ENCODE measurements at regions not wholly inside any gene's neighbourhood (a gene's known extent, or its start where the extent isn't known, plus 50 kb on each side); places are given as distances from the start of the nearest gene placed in this dataset.
A peak's percentile ranks its signal among the peaks of the same experiment; 100 is the strongest.

DNA sequence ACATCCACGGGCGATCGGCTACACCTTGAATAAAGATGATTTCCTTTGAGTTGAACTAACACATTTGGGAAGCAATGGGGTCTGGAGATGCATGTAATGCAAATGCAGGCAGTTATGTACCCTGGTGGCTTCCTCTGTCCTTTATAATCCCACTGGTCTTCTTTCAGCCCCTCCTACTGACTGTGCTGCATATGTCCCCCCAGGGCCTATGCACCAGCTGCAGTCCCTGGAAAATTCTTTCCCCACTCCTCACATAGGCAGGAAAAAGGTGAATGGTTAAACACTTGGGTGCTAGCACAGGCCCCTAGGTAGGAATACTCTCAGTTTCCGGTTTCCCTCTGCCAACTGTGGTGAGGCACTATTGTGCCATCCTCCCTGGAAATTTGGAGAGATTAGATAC, 294.8 kb upstream of the SOX5 start:
- 94 to 96% methylated on average over 4 of the region's 4 CpGs for WGBS, 2 donors
- Histone ChIP-seq H3K27me3 (ENCODE audit: control insufficient read depth in 3 of 3, insufficient read depth in 3 of 3, low read length in 2 of 3) (no peaks in the 10 kb centered on the region), H3K36me3 (ENCODE audit: control insufficient read depth in 4 of 4, insufficient read depth in 4 of 4, low read length in 4 of 4) (no peaks in the 10 kb centered on the region), H3K9me3 (ENCODE audit: control insufficient read depth in 4 of 4, insufficient read depth in 3 of 4, low read length in 3 of 4) (no peaks in the 10 kb centered on the region), H3K9ac (ENCODE audit: insufficient read depth in 1 of 2, low read length in 2 of 2) (no peak overlapping the region), H3K27ac (ENCODE audit: low read depth in 1 of 2, low read length in 1 of 2) (no peak overlapping the region), H3K4me3 (no peak overlapping the region), H3K4me1 (ENCODE audit: control insufficient read depth in 5 of 5, insufficient read depth in 5 of 5, low read length in 5 of 5) (peaks cover 0 to 6% (median 0%) of the 10 kb centered on the region in 5 donors)
- no peak for TF ChIP-seq CTCF (IDR thresholded peaks at IDR 0.05; ENCODE audit: control extremely low read depth, extremely low read depth)
- DNase-seq (no peak), ATAC-seq (ENCODE audit: insufficient read depth, low FRiP score) (no peak)

DNA sequence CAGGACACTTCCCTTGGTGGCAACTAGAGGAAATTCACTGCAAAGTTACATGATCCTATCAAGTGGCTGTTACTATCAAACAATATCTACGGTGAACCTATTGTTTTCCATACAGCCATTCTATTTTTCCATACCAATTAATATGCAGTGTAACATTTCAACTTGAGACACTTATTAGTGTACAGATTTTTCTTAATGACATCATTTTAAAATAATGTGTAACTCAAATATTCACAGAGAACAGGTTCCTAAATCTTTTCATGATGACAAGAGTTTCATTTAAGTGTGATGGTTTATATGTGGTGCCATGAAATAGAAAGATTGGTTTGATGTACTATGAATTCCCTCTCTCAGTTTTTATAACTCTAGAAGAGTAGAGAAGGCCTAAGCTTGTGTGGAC, 291.2 kb upstream of the SOX5 start:
- ATAC-seq (ENCODE audit: insufficient read depth, low FRiP score), result no peak
- 79 to 80% methylated on average over 1 of the region's 1 CpG for WGBS, 2 donors

GRCh38 chr12:24233519-24234246, 284.2 kb upstream of the SOX5 start:
- H3K4me3 ChIP-seq, result no peak overlapping the region
- no peaks in the 10 kb centered on the region for H3K9me3 ChIP-seq (ENCODE audit: control insufficient read depth in 4 of 4, insufficient read depth in 3 of 4, low read length in 3 of 4)
- TF ChIP-seq CTCF (IDR thresholded peaks at IDR 0.05; ENCODE audit: control extremely low read depth, extremely low read depth), result no peak
- DNase-seq (peak in 2 of 3 donors; percentile 13 to 17), ATAC-seq (ENCODE audit: insufficient read depth, low FRiP score) (no peak)
- peaks cover 0 to 10% (median 1%) of the 10 kb centered on the region in 5 donors for H3K4me1 ChIP-seq (ENCODE audit: control insufficient read depth in 5 of 5, insufficient read depth in 5 of 5, low read length in 5 of 5)
- no peak overlapping the region for H3K9ac ChIP-seq (ENCODE audit: insufficient read depth in 1 of 2, low read length in 2 of 2)
- H3K36me3 ChIP-seq (ENCODE audit: control insufficient read depth in 4 of 4, insufficient read depth in 4 of 4, low read length in 4 of 4), result no peaks in the 10 kb centered on the region
- H3K27ac ChIP-seq (ENCODE audit: low read depth in 1 of 2, low read length in 1 of 2), result no peak overlapping the region
- no peaks in the 10 kb centered on the region for H3K27me3 ChIP-seq (ENCODE audit: control insufficient read depth in 3 of 3, insufficient read depth in 3 of 3, low read length in 2 of 3)
- 68 to 78% methylated on average over 7 of the region's 7 CpGs for WGBS, 2 donors

More for the DNA sequence above, 291.2 kb upstream of the SOX5 start:
- Histone ChIP-seq H3K4me3 (no peak overlapping the region), H3K36me3 (ENCODE audit: control insufficient read depth in 4 of 4, insufficient read depth in 4 of 4, low read length in 4 of 4) (no peaks in the 10 kb centered on the region), H3K9ac (ENCODE audit: insufficient read depth in 1 of 2, low read length in 2 of 2) (no peak overlapping the region), H3K9me3 (ENCODE audit: control insufficient read depth in 4 of 4, insufficient read depth in 3 of 4, low read length in 3 of 4) (no peaks in the 10 kb centered on the region), H3K4me1 (ENCODE audit: control insufficient read depth in 5 of 5, insufficient read depth in 5 of 5, low read length in 5 of 5) (peaks cover 0 to 2% (median 0%) of the 10 kb centered on the region in 5 donors), H3K27ac (ENCODE audit: low read depth in 1 of 2, low read length in 1 of 2) (no peak overlapping the region), H3K27me3 (ENCODE audit: control insufficient read depth in 3 of 3, insufficient read depth in 3 of 3, low read length in 2 of 3) (no peaks in the 10 kb centered on the region)
- DNase-seq, result no peak
- no peak for TF ChIP-seq CTCF (IDR thresholded peaks at IDR 0.05; ENCODE audit: control extremely low read depth, extremely low read depth)

DNA sequence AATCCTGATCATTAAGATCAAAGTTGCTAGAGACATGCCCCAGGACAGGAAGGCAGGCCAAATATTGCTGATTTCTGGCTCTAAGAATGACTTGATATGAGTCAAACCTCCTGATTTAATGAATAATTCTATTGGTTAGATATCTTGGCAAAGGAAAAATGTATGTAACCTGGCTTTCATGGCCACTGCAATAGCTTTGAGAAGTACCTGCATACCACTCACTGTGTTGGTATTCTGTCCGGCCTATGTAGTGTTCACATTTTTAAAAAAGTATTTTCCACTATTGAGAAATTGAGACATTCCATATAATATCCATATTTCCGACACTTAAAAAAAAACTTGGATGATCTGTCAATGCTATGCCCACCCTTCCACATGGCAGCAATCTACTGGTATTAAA, 283.1 kb upstream of the SOX5 start:
- Histone ChIP-seq H3K4me3 (no peak overlapping the region), H3K4me1 (ENCODE audit: control insufficient read depth in 5 of 5, insufficient read depth in 5 of 5, low read length in 5 of 5) (peaks cover 0 to 10% (median 1%) of the 10 kb centered on the region in 5 donors), H3K27me3 (ENCODE audit: control insufficient read depth in 3 of 3, insufficient read depth in 3 of 3, low read length in 2 of 3) (no peaks in the 10 kb centered on the region), H3K9me3 (ENCODE audit: control insufficient read depth in 4 of 4, insufficient read depth in 3 of 4, low read length in 3 of 4) (no peaks in the 10 kb centered on the region), H3K27ac (ENCODE audit: low read depth in 1 of 2, low read length in 1 of 2) (no peak overlapping the region), H3K9ac (ENCODE audit: insufficient read depth in 1 of 2, low read length in 2 of 2) (no peak overlapping the region), H3K36me3 (ENCODE audit: control insufficient read depth in 4 of 4, insufficient read depth in 4 of 4, low read length in 4 of 4) (no peaks in the 10 kb centered on the region)
- WGBS, 2 donors, result 92% methylated on average over 2 of the region's 2 CpGs
- no peak for TF ChIP-seq CTCF (IDR thresholded peaks at IDR 0.05; ENCODE audit: control extremely low read depth, extremely low read depth)
- ATAC-seq (ENCODE audit: insufficient read depth, low FRiP score), result no peak
- DNase-seq, result no peak
